Fibroblast of lung (primary cell): ENCODE measurements at regions not wholly inside any gene's neighbourhood (a gene's known extent, or its start where the extent isn't known, plus 50 kb on each side); places are given as distances from the start of the nearest gene placed in this dataset.

Source experiments
- CTCF ChIP-seq, 2 donors: IDR thresholded peaks in 1 of 2; conservative IDR thresholded peaks in 1 of 2; 1 replicate in 1 of 2; 2 replicates in 1 of 2; pipeline ENCODE4 v1.5.1; 2011 to 2012; ENCODE audit warnings: low read length in 2 of 2, control low read depth in 1 of 2, inconsistent platforms in 1 of 2, low read depth in 1 of 2, mild to moderate bottlenecking in 1 of 2
- EZH2 ChIP-seq: IDR thresholded peaks from 2 replicates; pipeline ENCODE4 v1.5.1; 2012; ENCODE audit warnings: low read length, control low read depth, mild to moderate bottlenecking; ENCODE audit errors: missing control alignments

DNA sequence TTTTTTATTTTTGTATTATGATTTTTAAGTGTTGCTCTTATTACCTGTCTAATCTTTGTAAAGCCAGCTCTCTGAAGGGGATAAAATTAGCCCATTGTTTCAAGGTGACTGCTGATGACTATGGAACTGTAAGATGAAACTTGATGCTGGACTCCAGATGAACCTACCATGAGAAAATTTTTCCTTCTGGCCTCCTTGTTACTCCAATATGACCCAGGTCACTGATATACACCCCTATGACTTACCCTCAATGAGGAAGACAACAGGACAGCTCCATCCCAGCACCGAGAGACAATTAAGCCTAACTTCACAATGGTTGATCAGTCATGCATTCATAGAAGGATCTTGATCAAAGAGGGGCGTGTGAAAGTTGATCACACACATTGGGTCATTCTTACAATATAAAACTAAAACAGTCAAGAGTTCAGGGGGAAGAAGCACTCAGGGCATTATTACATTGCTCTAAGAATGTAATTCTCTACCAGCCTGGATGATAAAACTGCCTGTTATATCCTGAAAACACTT lies 230.8 kb upstream of the AGTR2 start:
- TF ChIP-seq EZH2 (no peak), CTCF (conservative IDR thresholded peaks at IDR 0.05 in 1 of 2, IDR thresholded peaks at IDR 0.05 in 1 of 2; ENCODE audit: low read depth in 1 of 2, low read length in 2 of 2) (no peak)
